Kidney epithelial cell (primary cell): ENCODE measurements at regions not wholly inside any gene's neighbourhood (a gene's known extent, or its start where the extent isn't known, plus 50 kb on each side); places are given as distances from the start of the nearest gene placed in this dataset.

Experiments
- DNase-seq: peaks from one replicate; pipeline ENCODE4 v3.0.0-alpha.2; 2010; ENCODE audit warnings: low read depth
- H3K27me3 ChIP-seq: 2 replicates; pipeline ENCODE4 v1.6.0; 2011; ENCODE audit warnings: low read length; ENCODE audit not compliant: control insufficient read depth, insufficient read depth
- H3K36me3 ChIP-seq: 2 replicates; pipeline ENCODE4 v1.5.1; 2011; ENCODE audit warnings: low read length; ENCODE audit not compliant: control insufficient read depth, insufficient read depth
- H3K4me3 ChIP-seq: 2 replicates; pipeline ENCODE4 v1.5.1; 2011; ENCODE audit warnings: low read depth, mild to moderate bottlenecking, control low read depth, low read length
- CTCF ChIP-seq: IDR thresholded peaks from 2 replicates; pipeline ENCODE4 v1.5.1; 2011; ENCODE audit warnings: mild to moderate bottlenecking, moderate library complexity, low read length, control low read depth, inconsistent platforms; ENCODE audit not compliant: insufficient read depth, poor library complexity, severe bottlenecking

- no peak for DNase-seq
- TF ChIP-seq CTCF = no peak
- H3K36me3 ChIP-seq = no peaks in the 10 kb centered on the region
- H3K27me3 ChIP-seq = no peaks in the 10 kb centered on the region
- no peak overlapping the region for H3K4me3 ChIP-seq
Measured at GRCh38 chr22:47549741-47550340, 787.4 kb downstream of the TBC1D22A start.

DNA sequence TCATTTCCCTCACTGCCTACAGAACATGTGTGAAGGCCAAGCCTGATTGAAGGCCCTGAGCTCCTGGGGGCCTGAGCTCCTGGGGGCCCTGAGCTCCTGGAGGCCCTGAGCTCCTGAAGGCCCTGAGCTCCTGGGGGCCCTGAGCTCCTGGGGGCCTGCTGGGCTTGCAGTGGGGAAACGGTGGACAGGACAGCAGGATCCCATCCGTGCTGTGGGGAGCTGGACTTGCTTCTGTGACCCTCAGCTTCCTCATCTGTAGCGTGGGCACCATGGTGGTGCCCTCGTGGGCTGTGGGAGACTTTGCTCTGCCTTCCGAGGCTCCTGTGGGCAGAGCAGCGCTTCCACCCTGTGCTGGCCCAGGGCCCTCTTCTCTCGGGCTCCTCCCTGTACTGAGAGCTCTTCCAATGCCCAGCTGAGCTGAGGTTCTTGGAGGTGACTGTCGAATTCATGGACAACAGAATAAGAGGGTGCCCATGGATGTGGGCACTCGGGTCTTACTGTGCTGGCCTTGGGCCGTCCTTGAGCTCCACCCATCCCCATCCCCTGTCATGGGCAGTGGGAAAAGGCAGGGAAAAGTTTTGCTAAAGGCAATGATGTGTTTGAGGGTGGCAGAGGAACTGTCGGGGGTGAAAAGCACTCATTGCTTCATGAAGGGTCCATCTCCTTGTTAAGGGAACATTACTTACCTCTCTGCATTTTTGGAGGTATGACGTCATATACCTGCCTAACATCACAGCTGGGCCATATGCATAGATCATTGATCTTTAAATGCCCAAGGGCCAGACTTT, 786.7 kb downstream of the TBC1D22A start:
- DNase-seq = no peak
- Histone ChIP-seq H3K27me3 (no peaks in the 10 kb centered on the region), H3K36me3 (no peaks in the 10 kb centered on the region), H3K4me3 (no peak overlapping the region)
- no peak for TF ChIP-seq CTCF

DNA sequence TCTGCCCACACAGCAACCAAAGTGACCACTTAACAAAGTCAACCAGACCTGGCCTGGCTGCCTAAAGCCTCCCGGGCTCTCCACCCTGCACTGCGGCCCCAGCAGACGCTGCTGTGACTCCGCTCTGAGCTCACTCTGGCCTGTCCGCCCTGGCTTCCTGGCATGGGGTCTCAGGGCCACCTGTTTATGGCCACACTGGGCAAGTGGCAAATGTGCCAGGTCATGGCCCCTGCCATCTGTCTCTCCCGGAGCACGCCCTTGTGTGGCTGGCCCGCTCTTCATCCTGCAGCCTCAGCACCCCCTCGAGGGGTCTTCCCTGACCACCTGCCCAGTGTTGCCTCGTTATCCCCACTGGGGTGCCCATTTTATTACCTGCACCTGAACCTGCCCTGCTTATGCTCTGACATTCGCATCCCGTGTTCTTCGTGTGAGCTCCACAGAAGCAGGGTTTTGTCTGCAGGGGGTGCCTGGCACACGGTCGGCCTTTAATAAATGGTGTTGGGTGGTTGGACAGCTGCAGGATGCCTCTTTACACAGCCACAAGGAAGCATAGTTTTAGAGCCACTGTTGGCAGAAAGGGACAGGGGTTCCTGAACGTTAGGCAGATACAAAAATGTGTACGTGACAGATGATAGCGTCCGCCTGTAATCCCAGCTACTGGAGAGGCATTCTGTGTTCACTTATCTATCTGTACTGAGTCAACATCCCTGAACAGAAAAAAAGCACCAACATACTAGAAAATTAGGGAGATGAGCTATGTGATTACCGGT, 785.6 kb downstream of the TBC1D22A start:
- no peak for TF ChIP-seq CTCF
- Histone ChIP-seq H3K36me3 (no peaks in the 10 kb centered on the region), H3K27me3 (no peaks in the 10 kb centered on the region), H3K4me3 (no peak overlapping the region)
- no peak for DNase-seq

DNA sequence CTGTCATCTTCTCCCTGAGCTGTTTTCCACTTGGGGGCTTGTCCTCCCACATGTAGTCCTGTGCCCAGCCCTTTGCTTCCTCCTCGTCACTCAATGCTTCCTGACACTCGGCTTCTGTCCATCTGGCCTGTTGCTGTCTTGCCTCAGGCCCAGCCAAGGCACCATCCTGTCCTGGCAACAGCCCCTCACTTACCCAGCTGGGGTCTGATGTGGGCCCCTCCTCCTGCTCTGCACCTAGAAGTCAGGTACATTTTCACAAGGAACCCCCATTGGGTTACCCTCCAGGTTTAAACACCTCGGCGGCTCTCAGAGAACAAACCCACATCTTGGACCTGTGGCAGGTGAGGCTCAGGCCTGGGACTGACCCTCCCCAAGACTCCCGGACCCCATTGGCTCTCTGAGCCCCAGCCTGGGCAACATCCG, 784.8 kb downstream of the TBC1D22A start:
- Histone ChIP-seq H3K36me3 (no peaks in the 10 kb centered on the region), H3K27me3 (no peaks in the 10 kb centered on the region), H3K4me3 (no peak overlapping the region)
- no peak for TF ChIP-seq CTCF
- no peak for DNase-seq

DNA sequence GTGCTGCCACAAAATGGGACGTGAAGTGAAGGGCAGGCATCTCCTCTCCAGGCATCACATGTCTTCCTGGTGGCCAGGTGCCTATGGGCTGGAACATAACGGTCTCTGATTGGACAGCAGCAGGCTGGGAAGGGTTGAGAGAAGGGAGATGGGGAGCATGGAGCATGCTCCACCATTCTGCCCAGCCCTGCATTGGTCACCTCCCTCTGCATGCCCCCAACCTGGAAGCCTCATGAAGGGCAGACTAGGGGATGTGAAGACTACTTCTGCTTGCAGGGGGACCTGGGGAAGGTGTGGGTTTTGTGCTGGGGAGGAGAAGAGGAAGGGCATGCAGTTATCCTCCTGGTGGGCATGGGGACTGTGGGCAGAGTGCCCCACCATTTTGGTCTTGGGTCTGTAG, 782.2 kb downstream of the TBC1D22A start:
- Histone ChIP-seq H3K27me3 (no peaks in the 10 kb centered on the region), H3K36me3 (no peaks in the 10 kb centered on the region), H3K4me3 (no peak overlapping the region)
- TF ChIP-seq CTCF = no peak
- DNase-seq = no peak
